ENCODE measurements at regions not wholly inside any gene's neighbourhood (a gene's known extent, or its start where the extent isn't known, plus 50 kb on each side); places are given as distances from the start of the nearest gene placed in this dataset.

- TF ChIP-seq ZFX (IDR thresholded peaks at IDR 0.05) (no peak), CTCF (conservative IDR thresholded peaks at IDR 0.05) (no peak)
- no peak overlapping the region for H3K27ac ChIP-seq
These were observed 142.7 kb upstream of the ASIC2 start for GRCh38 chr17:33435721-33436301.

GRCh38 chr17:33436321-33436720, 143.2 kb upstream of the ASIC2 start:
- no peak for TF ChIP-seq ZFX (IDR thresholded peaks at IDR 0.05)
- no peak for TF ChIP-seq CTCF (conservative IDR thresholded peaks at IDR 0.05)
- H3K27ac ChIP-seq: no peak overlapping the region

GRCh38 chr17:33438139-33438538, 145.0 kb upstream of the ASIC2 start:
- H3K27ac ChIP-seq: no peak overlapping the region
- TF ChIP-seq ZFX (IDR thresholded peaks at IDR 0.05): no peak
- no peak for TF ChIP-seq CTCF (conservative IDR thresholded peaks at IDR 0.05)

DNA sequence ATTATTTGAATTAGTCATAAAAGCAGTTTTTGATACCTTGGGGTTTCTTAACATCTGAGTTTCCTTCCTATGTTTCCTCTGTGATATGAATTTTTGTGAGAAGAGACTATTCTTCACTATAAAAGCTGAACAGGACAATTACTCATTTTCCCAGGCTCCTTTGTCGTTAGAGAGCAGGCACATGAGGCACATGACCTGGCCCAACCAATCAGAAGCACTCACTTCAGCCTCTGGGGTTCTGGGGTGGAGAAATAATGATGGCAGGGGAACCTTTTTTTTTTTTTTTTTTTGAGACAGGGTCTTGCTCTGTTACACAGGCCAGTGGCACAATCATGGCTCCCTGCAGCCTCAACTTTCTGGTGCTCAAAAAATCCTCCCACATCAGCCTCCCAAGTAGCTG, 145.5 kb upstream of the ASIC2 start:
- H3K27ac ChIP-seq: no peak overlapping the region
- TF ChIP-seq CTCF (conservative IDR thresholded peaks at IDR 0.05): no peak
- no peak for TF ChIP-seq ZFX (IDR thresholded peaks at IDR 0.05)

GRCh38 chr17:33442320-33442719, 149.2 kb upstream of the ASIC2 start:
- H3K27ac ChIP-seq: no peak overlapping the region
- TF ChIP-seq CTCF (conservative IDR thresholded peaks at IDR 0.05) (no peak), ZFX (IDR thresholded peaks at IDR 0.05) (no peak)

DNA sequence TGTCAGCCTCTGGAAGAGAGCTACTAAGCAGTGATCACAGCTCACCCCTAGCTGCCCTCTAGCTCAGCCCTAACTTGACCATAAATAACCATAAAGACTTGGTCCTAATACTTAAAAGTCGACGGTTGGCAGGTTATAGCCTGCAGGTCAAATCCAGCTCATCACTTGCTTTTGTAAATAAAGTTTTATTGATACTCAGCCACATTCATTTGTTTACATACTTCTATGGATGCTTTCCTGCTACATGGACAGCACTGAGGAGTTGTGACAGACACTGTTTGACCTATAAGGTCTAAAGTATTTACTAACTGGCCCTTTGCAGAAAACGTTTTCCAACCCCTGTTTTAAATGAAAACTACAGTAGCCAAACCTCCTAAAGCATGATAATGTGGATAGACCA, 151.6 kb upstream of the ASIC2 start:
- TF ChIP-seq ZFX (IDR thresholded peaks at IDR 0.05) (no peak), CTCF (conservative IDR thresholded peaks at IDR 0.05) (no peak)
- H3K27ac ChIP-seq: no peak overlapping the region

DNA sequence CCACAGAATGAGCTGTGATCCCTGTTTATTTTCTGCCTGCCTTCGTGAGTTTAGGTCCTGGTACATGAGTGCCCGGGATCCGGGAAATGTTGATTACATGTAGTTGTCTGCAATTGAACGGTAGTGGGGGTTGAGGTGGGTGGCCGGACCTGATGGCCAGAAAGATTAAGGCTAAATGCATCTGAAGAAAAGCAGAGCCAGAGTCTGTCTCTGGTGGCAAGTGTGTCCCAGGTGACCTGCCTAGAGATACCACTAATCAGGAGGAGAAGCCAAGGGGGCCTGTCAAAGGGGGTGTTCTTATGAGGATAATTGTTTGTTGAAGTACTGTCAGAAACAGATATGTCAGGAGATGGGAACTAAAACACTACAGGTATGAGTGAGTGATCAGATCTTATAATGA, 154.0 kb upstream of the ASIC2 start:
- TF ChIP-seq CTCF (conservative IDR thresholded peaks at IDR 0.05) (no peak), ZFX (IDR thresholded peaks at IDR 0.05) (no peak)
- H3K27ac ChIP-seq: no peak overlapping the region
